Astrocyte (in vitro differentiated cells and primary cell): ENCODE measurements at regions not wholly inside any gene's neighbourhood (a gene's known extent, or its start where the extent isn't known, plus 50 kb on each side); places are given as distances from the start of the nearest gene placed in this dataset.

Experiments used
- EZH2 ChIP-seq: IDR thresholded peaks from 2 replicates; pipeline ENCODE4 v1.6.1; 2012; ENCODE audit warnings: mild to moderate bottlenecking, low read length, inconsistent platforms; ENCODE audit not compliant: insufficient read depth
- TF ChIP-seq, protein P1 (sequence below): IDR thresholded peaks from 2 replicates; pipeline ENCODE4 v1.5.1; 2011; ENCODE audit warnings: low read depth, mild to moderate bottlenecking, inconsistent platforms, low read length, moderate library complexity; ENCODE audit not compliant: insufficient read depth

DNA sequence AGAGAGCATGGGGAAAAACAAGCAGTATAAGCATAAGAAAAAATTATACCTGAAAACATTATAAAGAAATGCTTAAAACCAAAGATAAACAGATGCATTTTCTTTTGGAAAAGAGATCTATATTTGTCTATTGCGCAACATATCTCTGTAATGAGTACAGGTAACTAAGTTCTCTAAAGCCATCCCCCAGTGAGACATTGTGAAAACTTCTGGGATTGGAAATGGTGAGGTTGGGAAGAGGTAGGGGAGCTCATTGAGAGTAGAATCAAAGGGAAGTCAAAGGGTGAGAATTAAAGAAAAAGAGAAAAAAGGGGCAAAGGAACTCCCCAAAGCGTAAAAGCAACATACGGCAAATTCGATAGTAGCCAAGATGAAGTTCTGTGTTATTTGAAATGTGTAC lies 257.9 kb upstream of the RBFOX1 start:
- TF ChIP-seq, protein P1, sequence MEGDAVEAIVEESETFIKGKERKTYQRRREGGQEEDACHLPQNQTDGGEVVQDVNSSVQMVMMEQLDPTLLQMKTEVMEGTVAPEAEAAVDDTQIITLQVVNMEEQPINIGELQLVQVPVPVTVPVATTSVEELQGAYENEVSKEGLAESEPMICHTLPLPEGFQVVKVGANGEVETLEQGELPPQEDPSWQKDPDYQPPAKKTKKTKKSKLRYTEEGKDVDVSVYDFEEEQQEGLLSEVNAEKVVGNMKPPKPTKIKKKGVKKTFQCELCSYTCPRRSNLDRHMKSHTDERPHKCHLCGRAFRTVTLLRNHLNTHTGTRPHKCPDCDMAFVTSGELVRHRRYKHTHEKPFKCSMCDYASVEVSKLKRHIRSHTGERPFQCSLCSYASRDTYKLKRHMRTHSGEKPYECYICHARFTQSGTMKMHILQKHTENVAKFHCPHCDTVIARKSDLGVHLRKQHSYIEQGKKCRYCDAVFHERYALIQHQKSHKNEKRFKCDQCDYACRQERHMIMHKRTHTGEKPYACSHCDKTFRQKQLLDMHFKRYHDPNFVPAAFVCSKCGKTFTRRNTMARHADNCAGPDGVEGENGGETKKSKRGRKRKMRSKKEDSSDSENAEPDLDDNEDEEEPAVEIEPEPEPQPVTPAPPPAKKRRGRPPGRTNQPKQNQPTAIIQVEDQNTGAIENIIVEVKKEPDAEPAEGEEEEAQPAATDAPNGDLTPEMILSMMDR = no peak
- no peak for TF ChIP-seq EZH2
